SU-DHL-6 (cell line): ENCODE measurements at regions not wholly inside any gene's neighbourhood (a gene's known extent, or its start where the extent isn't known, plus 50 kb on each side); places are given as distances from the start of the nearest gene placed in this dataset.

Source experiments
- H2AFZ ChIP-seq: fragments of 200-600 bp; sonication (generic); 2 replicates; pipeline ENCODE4 v1.6.1; 2014; ENCODE audit warnings: low read depth, mild to moderate bottlenecking, moderate library complexity, mixed read lengths, antibody characterized with exemption, low read length; ENCODE audit not compliant: severe bottlenecking
- H3F3A ChIP-seq: fragments of 200-600 bp; shearing (Covaris generic); 2 replicates; pipeline ENCODE4 v1.6.0; 2016; ENCODE audit warnings: antibody characterized with exemption, mild to moderate bottlenecking; ENCODE audit not compliant: insufficient read depth
- H3K27ac ChIP-seq: fragments of 200-600 bp; sonication (generic); 2 replicates; pipeline ENCODE4 v1.5.1; 2016; ENCODE audit warnings: low read depth, mild to moderate bottlenecking, low read length, moderate library complexity, mixed read lengths
- H3K27me3 ChIP-seq: fragments of 200-600 bp; sonication (generic), shearing (Covaris generic); 2 replicates; pipeline ENCODE4 v1.6.0; 2014; ENCODE audit warnings: mild to moderate bottlenecking, low read length
- H3K36me3 ChIP-seq: fragments of 200-600 bp; sonication (generic); 2 replicates; pipeline ENCODE4 v1.6.1; 2014; ENCODE audit warnings: mild to moderate bottlenecking, low read length, mixed read lengths
- H3K4me2 ChIP-seq: fragments of 300-600, 200-600 bp; shearing (Covaris generic), sonication (generic); 2 replicates; pipeline ENCODE4 v1.6.0; 2014; ENCODE audit warnings: low read length, low read depth, mild to moderate bottlenecking; ENCODE audit not compliant: poor library complexity, severe bottlenecking
- H3K4me3 ChIP-seq: fragments of 200-600 bp; sonication (generic); 2 replicates; pipeline ENCODE4 v1.5.1; 2014; ENCODE audit warnings: antibody characterized with exemption, low read length, mild to moderate bottlenecking, mixed read lengths; ENCODE audit not compliant: insufficient read depth, poor library complexity, severe bottlenecking
- H3K79me2 ChIP-seq: fragments of 200-600 bp; sonication (generic); 2 replicates; pipeline ENCODE4 v1.6.1; 2014; ENCODE audit warnings: mild to moderate bottlenecking, low read length, moderate library complexity; ENCODE audit not compliant: insufficient read depth
- H3K9ac ChIP-seq: fragments of 200-600 bp; sonication (generic); 2 replicates; pipeline ENCODE4 v1.7.0; 2014; ENCODE audit warnings: mild to moderate bottlenecking, low read length
- H3K9me2 ChIP-seq: fragments of 200-600 bp; sonication (generic); replicated peaks from 2 replicates; pipeline ENCODE4 v1.6.1; 2014; ENCODE audit warnings: low read length; ENCODE audit not compliant: insufficient read depth
- H3K9me3 ChIP-seq: fragments of 200-600 bp; sonication (generic); 2 replicates; pipeline ENCODE4 v1.6.1; 2014; ENCODE audit warnings: low read length, mixed read lengths; ENCODE audit not compliant: insufficient read depth
- H4K20me1 ChIP-seq: fragments of 200-600 bp; sonication (generic); 2 replicates; pipeline ENCODE4 v1.6.1; 2014; ENCODE audit warnings: low read depth, mild to moderate bottlenecking, antibody characterized with exemption, low read length, moderate library complexity, mixed read lengths
- CTCF ChIP-seq: fragments of 200-600 bp; sonication (generic); IDR thresholded peaks from one replicate; pipeline ENCODE4 v1.5.1; 2017; ENCODE audit warnings: antibody characterized with exemption, mild to moderate bottlenecking, low read length, moderate library complexity; ENCODE audit not compliant: insufficient read depth, poor library complexity, severe bottlenecking
- EZH2phosphoT487 ChIP-seq: fragments of 200-600 bp; sonication (generic), shearing (Covaris generic); conservative IDR thresholded peaks from 2 replicates; pipeline ENCODE4 v1.6.1; 2018; ENCODE audit warnings: mild to moderate bottlenecking, antibody characterized with exemption, low read length, moderate library complexity, mixed read lengths

GRCh38 chr16:73265935-73266334 lies 218.0 kb upstream of the ZFHX3 start:
- Histone ChIP-seq H3K4me2 (no peak overlapping the region), H3K9ac (no peak overlapping the region), H3F3A (no peaks in the 10 kb centered on the region), H3K4me3 (no peak overlapping the region), H3K9me2 (no peaks in the 10 kb centered on the region), H2AFZ (no peak overlapping the region), H3K27ac (no peak overlapping the region), H3K27me3 (no peaks in the 10 kb centered on the region), H3K36me3 (no peaks in the 10 kb centered on the region), H3K79me2 (no peaks in the 10 kb centered on the region), H4K20me1 (no peaks in the 10 kb centered on the region), H3K9me3 (no peaks in the 10 kb centered on the region)
- no peak for TF ChIP-seq CTCF
- TF ChIP-seq EZH2phosphoT487: no peak

GRCh38 chr16:73265124-73265837 lies 217.4 kb upstream of the ZFHX3 start:
- Histone ChIP-seq H3K79me2 (no peaks in the 10 kb centered on the region), H3K4me2 (no peak overlapping the region), H3K9me2 (no peaks in the 10 kb centered on the region), H3K9me3 (no peaks in the 10 kb centered on the region), H3K4me3 (no peak overlapping the region), H3K27ac (no peak overlapping the region), H3F3A (no peaks in the 10 kb centered on the region), H3K9ac (no peak overlapping the region), H2AFZ (no peak overlapping the region), H4K20me1 (no peaks in the 10 kb centered on the region), H3K36me3 (no peaks in the 10 kb centered on the region), H3K27me3 (no peaks in the 10 kb centered on the region)
- TF ChIP-seq CTCF (no peak), EZH2phosphoT487 (no peak)

- H3K27me3 ChIP-seq: no peaks in the 10 kb centered on the region
- no peaks in the 10 kb centered on the region for H3K9me2 ChIP-seq
- no peak overlapping the region for H3K4me3 ChIP-seq
- no peaks in the 10 kb centered on the region for H3K9me3 ChIP-seq
- no peak overlapping the region for H3K9ac ChIP-seq
- H2AFZ ChIP-seq: no peak overlapping the region
- no peak for TF ChIP-seq EZH2phosphoT487
- no peak for TF ChIP-seq CTCF
- no peaks in the 10 kb centered on the region for H3K79me2 ChIP-seq
- H4K20me1 ChIP-seq: no peaks in the 10 kb centered on the region
- no peaks in the 10 kb centered on the region for H3F3A ChIP-seq
- H3K36me3 ChIP-seq: no peaks in the 10 kb centered on the region
- H3K4me2 ChIP-seq: no peak overlapping the region
- H3K27ac ChIP-seq: no peak overlapping the region
These were observed 215.0 kb upstream of the ZFHX3 start for GRCh38 chr16:73262931-73263330.
